NCI-H774 (cell line): ENCODE measurements at regions not wholly inside any gene's neighbourhood (a gene's known extent, or its start where the extent isn't known, plus 50 kb on each side); places are given as distances from the start of the nearest gene placed in this dataset.
A peak's percentile ranks its signal among the peaks of the same experiment; 100 is the strongest.

ENCODE experiments used
- DNase-seq: peaks from one replicate; lab custom pipeline; 2025; lab: John Stamatoyannopoulos, UW

GRCh38 chr4:62252728-62253127 lies 1052.6 kb downstream of the ADGRL3 start:
- no peak for DNase-seq

GRCh38 chr4:62250100-62250499 lies 1050.0 kb downstream of the ADGRL3 start:
- no peak for DNase-seq

- DNase-seq: no peak
Observed at GRCh38 chr4:62243895-62244294, 1043.8 kb downstream of the ADGRL3 start.

GRCh38 chr4:62235911-62236310 lies 1035.8 kb downstream of the ADGRL3 start:
- DNase-seq: no peak

- no peak for DNase-seq
Observed at GRCh38 chr4:62232814-62233213, 1032.7 kb downstream of the ADGRL3 start.

GRCh38 chr4:62231994-62232393 lies 1031.9 kb downstream of the ADGRL3 start:
- no peak for DNase-seq

- DNase-seq: no peak
Observed at GRCh38 chr4:62226082-62226481, 1026.0 kb downstream of the ADGRL3 start.

GRCh38 chr4:62222121-62222520 lies 1022.0 kb downstream of the ADGRL3 start:
- DNase-seq: no peak

- no peak for DNase-seq
Observed at GRCh38 chr4:62210486-62210885, 1010.4 kb downstream of the ADGRL3 start.

- DNase-seq: peak; percentile 21
Observed at GRCh38 chr4:62209757-62210485, 1009.8 kb downstream of the ADGRL3 start.

GRCh38 chr4:62208921-62209320 lies 1008.8 kb downstream of the ADGRL3 start:
- DNase-seq: no peak

- no peak for DNase-seq
Observed at GRCh38 chr4:62204136-62204535, 1004.0 kb downstream of the ADGRL3 start.

GRCh38 chr4:62199291-62199810 lies 999.2 kb downstream of the ADGRL3 start:
- no peak for DNase-seq

GRCh38 chr4:62196338-62196737 lies 996.2 kb downstream of the ADGRL3 start:
- no peak for DNase-seq

GRCh38 chr4:62194342-62194741 lies 994.2 kb downstream of the ADGRL3 start:
- no peak for DNase-seq

- no peak for DNase-seq
Observed at GRCh38 chr4:62193761-62194160, 993.6 kb downstream of the ADGRL3 start.

GRCh38 chr4:62191451-62192240 lies 991.5 kb downstream of the ADGRL3 start:
- no peak for DNase-seq

GRCh38 chr4:62170235-62170634 lies 970.1 kb downstream of the ADGRL3 start:
- no peak for DNase-seq

GRCh38 chr4:62168681-62169080 lies 968.6 kb downstream of the ADGRL3 start:
- DNase-seq: no peak

GRCh38 chr4:62162606-62163005 lies 962.5 kb downstream of the ADGRL3 start:
- no peak for DNase-seq

- no peak for DNase-seq
Observed at GRCh38 chr4:62161446-62161845, 961.3 kb downstream of the ADGRL3 start.

GRCh38 chr4:62159876-62160275 lies 959.8 kb downstream of the ADGRL3 start:
- no peak for DNase-seq

- DNase-seq: no peak
Observed at GRCh38 chr4:62159306-62159705, 959.2 kb downstream of the ADGRL3 start.
